T-helper 2 cell treated with Interferon-gamma antibody and Interleukin-4, amounts not matched to agents 5 μg/mL and 100 μg/mL, for 36 hours (primary cell): ENCODE measurements at regions not wholly inside any gene's neighbourhood (a gene's known extent, or its start where the extent isn't known, plus 50 kb on each side); places are given as distances from the start of the nearest gene placed in this dataset.

Experiments used
- DNase-seq: peaks from one replicate; pipeline ENCODE4 v3.0.0; 2021; ENCODE audit warnings: low spot score
- H3K27ac Mint-ChIP-seq: one replicate; pipeline ENCODE4 v1.8.0; 2021; ENCODE audit warnings: mild to moderate bottlenecking, mixed read lengths
- H3K27me3 Mint-ChIP-seq: one replicate; pipeline ENCODE4 v1.8.0; 2021; ENCODE audit warnings: low read depth, mixed read lengths
- H3K36me3 Mint-ChIP-seq: one replicate; pipeline ENCODE4 v1.8.0; 2021; ENCODE audit warnings: low read depth, mixed read lengths
- H3K4me1 Mint-ChIP-seq: one replicate; pipeline ENCODE4 v1.8.0; 2021; ENCODE audit warnings: low read depth, mixed read lengths
- H3K4me3 Mint-ChIP-seq: one replicate; pipeline ENCODE4 v1.8.0; 2022; ENCODE audit warnings: mild to moderate bottlenecking, moderate library complexity, mixed read lengths
- H3K9me3 Mint-ChIP-seq: one replicate; pipeline ENCODE4 v1.8.0; 2021; ENCODE audit warnings: mixed read lengths

DNA sequence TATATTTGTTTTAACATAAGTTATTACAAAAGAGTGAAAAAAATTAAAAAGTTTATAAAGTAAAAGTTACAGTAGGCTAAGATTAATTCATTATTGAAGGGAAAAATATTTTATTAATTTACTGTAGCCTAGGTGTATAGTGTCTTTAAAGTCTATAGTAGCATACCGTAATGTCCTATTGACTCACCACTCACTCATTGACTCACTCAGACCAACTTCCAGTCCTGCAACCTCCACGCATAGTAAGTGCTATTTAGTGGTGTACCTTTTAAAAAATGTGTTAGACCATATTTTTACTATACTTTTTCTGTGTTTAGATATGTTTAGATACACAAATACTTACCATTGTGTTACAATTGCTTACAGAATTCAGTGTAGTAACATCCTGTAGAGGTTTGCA, 841.1 kb downstream of the CENPC start:
- no peaks in the 10 kb centered on the region for H3K9me3 Mint-ChIP-seq
- H3K36me3 Mint-ChIP-seq = no peaks in the 10 kb centered on the region
- no peak overlapping the region for H3K27ac Mint-ChIP-seq
- DNase-seq = no peak
- no peaks in the 10 kb centered on the region for H3K27me3 Mint-ChIP-seq
- no peak overlapping the region for H3K4me3 Mint-ChIP-seq
- H3K4me1 Mint-ChIP-seq = no peaks in the 10 kb centered on the region

DNA sequence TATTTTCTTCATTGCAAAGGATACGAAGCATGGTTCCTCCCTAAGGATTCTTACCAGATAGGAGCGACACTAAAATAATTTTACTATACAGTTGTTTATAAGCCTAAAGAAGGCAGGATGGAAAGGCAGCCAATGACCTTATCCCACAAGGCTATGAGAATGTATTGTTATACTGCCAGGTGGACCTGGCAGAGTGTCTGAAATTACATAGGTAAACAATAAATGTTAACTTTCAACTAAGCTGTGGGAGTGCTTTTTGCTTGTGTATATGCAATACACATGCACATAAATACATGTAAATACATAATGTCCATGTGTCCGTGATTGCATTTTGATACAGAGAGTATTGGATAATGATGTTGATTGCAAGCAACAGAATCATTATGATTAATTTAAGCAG, 850.6 kb downstream of the CENPC start:
- no peak for DNase-seq
- peaks cover 4% of the 10 kb centered on the region for H3K9me3 Mint-ChIP-seq
- H3K36me3 Mint-ChIP-seq = no peaks in the 10 kb centered on the region
- no peaks in the 10 kb centered on the region for H3K27me3 Mint-ChIP-seq
- no peak overlapping the region for H3K27ac Mint-ChIP-seq
- H3K4me1 Mint-ChIP-seq = no peaks in the 10 kb centered on the region
- no peak overlapping the region for H3K4me3 Mint-ChIP-seq

- H3K9me3 Mint-ChIP-seq = peaks cover 4% of the 10 kb centered on the region
- DNase-seq = no peak
- H3K4me1 Mint-ChIP-seq = no peaks in the 10 kb centered on the region
- no peak overlapping the region for H3K4me3 Mint-ChIP-seq
- no peaks in the 10 kb centered on the region for H3K36me3 Mint-ChIP-seq
- no peaks in the 10 kb centered on the region for H3K27me3 Mint-ChIP-seq
- no peak overlapping the region for H3K27ac Mint-ChIP-seq
These were observed 851.6 kb downstream of the CENPC start for GRCh38 chr4:66693694-66694093.

- no peaks in the 10 kb centered on the region for H3K9me3 Mint-ChIP-seq
- no peak overlapping the region for H3K4me3 Mint-ChIP-seq
- no peak for DNase-seq
- no peaks in the 10 kb centered on the region for H3K27me3 Mint-ChIP-seq
- no peaks in the 10 kb centered on the region for H3K4me1 Mint-ChIP-seq
- no peak overlapping the region for H3K27ac Mint-ChIP-seq
- no peaks in the 10 kb centered on the region for H3K36me3 Mint-ChIP-seq
These were observed 854.2 kb downstream of the CENPC start for GRCh38 chr4:66691101-66691500.

DNA sequence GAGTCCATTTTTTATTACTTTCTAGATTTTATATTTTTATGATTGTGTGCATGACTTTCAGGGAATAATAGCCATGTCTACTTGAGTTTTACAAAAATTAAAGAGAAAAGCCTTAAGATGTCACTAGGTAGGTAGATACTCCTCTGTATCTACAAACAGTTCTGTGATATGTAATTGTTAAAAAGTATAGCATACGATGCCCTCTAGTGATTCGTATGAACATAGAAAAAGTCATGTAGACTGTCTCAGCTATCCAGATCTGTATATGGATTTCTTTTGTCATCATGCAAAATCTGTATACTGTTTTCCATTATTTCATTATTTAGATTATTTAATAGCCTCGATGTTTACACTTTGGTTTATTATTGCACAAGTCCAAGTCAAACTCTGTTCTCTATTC, 856.6 kb downstream of the CENPC start:
- H3K9me3 Mint-ChIP-seq = no peaks in the 10 kb centered on the region
- no peaks in the 10 kb centered on the region for H3K27me3 Mint-ChIP-seq
- H3K36me3 Mint-ChIP-seq = no peaks in the 10 kb centered on the region
- H3K27ac Mint-ChIP-seq = no peak overlapping the region
- no peak overlapping the region for H3K4me3 Mint-ChIP-seq
- H3K4me1 Mint-ChIP-seq = no peaks in the 10 kb centered on the region
- no peak for DNase-seq

DNA sequence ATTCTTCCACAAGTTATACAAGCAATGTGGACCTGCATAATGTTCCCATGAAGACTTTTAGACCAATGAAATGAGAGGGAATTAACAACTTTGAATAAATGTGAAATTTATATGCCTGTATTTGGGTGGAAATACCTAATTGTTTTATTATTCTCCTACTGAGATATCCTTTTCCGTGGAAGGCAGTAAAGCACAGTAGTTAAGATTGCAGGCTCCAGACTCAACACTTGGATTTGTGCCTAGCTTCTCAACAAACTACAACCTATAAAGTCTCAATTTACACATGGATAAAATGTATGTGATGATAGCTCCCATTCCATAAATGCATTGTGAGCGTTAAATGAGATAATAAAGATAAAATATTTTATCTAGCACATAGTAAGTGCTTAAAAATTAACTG, 857.8 kb downstream of the CENPC start:
- Mint-ChIP-seq H3K27ac (no peak overlapping the region), H3K4me3 (no peak overlapping the region), H3K36me3 (no peaks in the 10 kb centered on the region), H3K4me1 (no peaks in the 10 kb centered on the region), H3K9me3 (peaks cover 5% of the 10 kb centered on the region), H3K27me3 (no peaks in the 10 kb centered on the region)
- no peak for DNase-seq

DNA sequence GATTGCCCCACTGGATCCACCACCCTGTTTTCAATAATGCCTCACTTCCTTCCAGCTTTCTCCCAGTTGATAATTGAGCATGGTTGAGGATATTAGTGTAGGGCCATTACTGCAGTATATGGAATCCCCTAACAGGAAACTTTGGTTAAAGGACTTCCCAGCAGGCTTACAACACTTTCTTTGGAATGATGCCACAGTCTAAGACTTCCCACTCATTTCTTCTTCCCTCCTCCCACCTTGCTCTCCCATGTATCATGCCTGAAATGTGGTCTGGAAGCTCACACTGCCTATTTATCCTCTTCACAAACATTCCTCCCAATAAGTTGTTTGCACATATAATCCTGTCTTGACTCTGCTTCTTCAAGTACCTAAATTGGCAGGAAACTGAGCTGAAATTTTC, 863.3 kb downstream of the CENPC start:
- Mint-ChIP-seq H3K4me3 (no peak overlapping the region), H3K4me1 (no peaks in the 10 kb centered on the region), H3K27me3 (no peaks in the 10 kb centered on the region), H3K27ac (no peak overlapping the region), H3K36me3 (no peaks in the 10 kb centered on the region), H3K9me3 (peaks cover 16% of the 10 kb centered on the region)
- DNase-seq = no peak

GRCh38 chr4:66667249-66667648, 878.1 kb downstream of the CENPC start:
- Mint-ChIP-seq H3K4me3 (no peak overlapping the region), H3K27me3 (no peaks in the 10 kb centered on the region), H3K36me3 (no peaks in the 10 kb centered on the region), H3K27ac (no peak overlapping the region), H3K4me1 (no peaks in the 10 kb centered on the region), H3K9me3 (no peaks in the 10 kb centered on the region)
- DNase-seq = no peak

DNA sequence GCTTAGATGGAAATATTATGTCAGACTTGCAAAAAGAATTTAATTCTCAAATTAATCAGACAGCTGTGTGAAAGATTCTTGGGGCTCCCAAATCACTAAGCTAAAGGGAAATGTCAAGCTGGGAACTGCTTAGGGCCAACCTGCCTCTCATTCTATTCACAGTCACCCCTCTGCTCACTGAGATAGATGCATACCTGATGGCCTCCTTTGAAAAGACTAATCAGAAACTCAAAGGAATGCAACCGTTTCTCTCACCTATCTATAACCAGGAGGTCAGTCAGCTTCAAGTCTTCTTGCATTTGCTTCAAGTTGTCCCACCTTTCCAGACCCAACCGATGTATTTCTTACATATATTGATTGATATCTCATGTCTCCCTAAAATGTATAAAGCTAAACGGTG, 882.7 kb downstream of the CENPC start:
- H3K9me3 Mint-ChIP-seq = peaks cover 6% of the 10 kb centered on the region
- H3K4me3 Mint-ChIP-seq = no peak overlapping the region
- DNase-seq = no peak
- no peaks in the 10 kb centered on the region for H3K4me1 Mint-ChIP-seq
- no peak overlapping the region for H3K27ac Mint-ChIP-seq
- H3K36me3 Mint-ChIP-seq = no peaks in the 10 kb centered on the region
- no peaks in the 10 kb centered on the region for H3K27me3 Mint-ChIP-seq

- Mint-ChIP-seq H3K4me1 (no peaks in the 10 kb centered on the region), H3K27me3 (no peaks in the 10 kb centered on the region), H3K36me3 (no peaks in the 10 kb centered on the region), H3K27ac (no peak overlapping the region), H3K4me3 (no peak overlapping the region), H3K9me3 (peaks cover 6% of the 10 kb centered on the region)
- DNase-seq = no peak
These were observed 886.5 kb downstream of the CENPC start for GRCh38 chr4:66658809-66659208.

- H3K36me3 Mint-ChIP-seq = no peaks in the 10 kb centered on the region
- no peak overlapping the region for H3K27ac Mint-ChIP-seq
- H3K27me3 Mint-ChIP-seq = no peaks in the 10 kb centered on the region
- H3K4me3 Mint-ChIP-seq = no peak overlapping the region
- no peaks in the 10 kb centered on the region for H3K4me1 Mint-ChIP-seq
- no peak for DNase-seq
- peaks cover 10% of the 10 kb centered on the region for H3K9me3 Mint-ChIP-seq
These were observed 889.8 kb downstream of the CENPC start for GRCh38 chr4:66655505-66655904.

DNA sequence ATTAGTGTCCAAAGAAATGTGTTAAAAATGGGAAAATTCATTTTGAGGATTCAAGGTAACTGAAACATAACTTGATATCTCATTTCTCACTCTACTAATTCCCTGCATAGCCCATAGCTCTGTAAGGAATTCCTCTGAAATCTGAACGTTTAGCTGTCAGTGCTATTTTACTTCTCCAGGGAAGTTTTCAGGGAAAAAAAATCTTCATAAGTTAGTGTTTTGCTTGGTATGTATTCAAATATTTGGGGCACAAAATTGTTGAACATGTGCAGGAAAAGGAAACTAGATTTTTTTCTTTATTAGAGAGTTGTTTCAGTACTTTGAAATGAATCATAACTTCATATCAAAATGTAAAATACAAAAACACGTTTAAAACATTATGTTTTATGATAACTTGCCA, 891.4 kb downstream of the CENPC start:
- no peak overlapping the region for H3K27ac Mint-ChIP-seq
- H3K9me3 Mint-ChIP-seq = peaks cover 7% of the 10 kb centered on the region
- no peaks in the 10 kb centered on the region for H3K4me1 Mint-ChIP-seq
- DNase-seq = no peak
- no peaks in the 10 kb centered on the region for H3K36me3 Mint-ChIP-seq
- H3K27me3 Mint-ChIP-seq = no peaks in the 10 kb centered on the region
- no peak overlapping the region for H3K4me3 Mint-ChIP-seq

DNA sequence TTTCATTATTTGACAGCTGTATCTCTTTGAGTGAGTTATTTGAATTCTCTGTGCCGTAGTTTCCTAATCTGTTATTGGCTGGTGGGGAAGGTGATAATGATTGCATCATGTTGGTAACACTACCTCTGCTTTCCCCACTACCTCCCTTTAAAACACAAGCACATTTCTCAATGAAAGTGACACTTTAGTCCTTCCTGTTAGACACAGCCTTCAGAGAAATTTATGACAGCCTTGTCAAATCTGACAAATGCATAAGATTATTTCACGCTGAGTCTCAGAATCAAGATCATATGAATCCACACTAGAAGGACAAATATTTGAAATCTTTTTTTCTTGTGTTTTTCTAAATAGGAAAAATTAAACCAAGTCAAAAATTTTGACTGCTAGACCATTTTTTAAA, 896.1 kb downstream of the CENPC start:
- Mint-ChIP-seq H3K36me3 (no peaks in the 10 kb centered on the region), H3K9me3 (peaks cover 9% of the 10 kb centered on the region), H3K4me1 (no peaks in the 10 kb centered on the region), H3K4me3 (no peak overlapping the region), H3K27ac (no peak overlapping the region), H3K27me3 (no peaks in the 10 kb centered on the region)
- DNase-seq = no peak

GRCh38 chr4:66647926-66648325, 897.4 kb downstream of the CENPC start:
- H3K4me3 Mint-ChIP-seq = no peak overlapping the region
- H3K27me3 Mint-ChIP-seq = no peaks in the 10 kb centered on the region
- H3K27ac Mint-ChIP-seq = no peak overlapping the region
- H3K9me3 Mint-ChIP-seq = peaks cover 6% of the 10 kb centered on the region
- DNase-seq = no peak
- H3K36me3 Mint-ChIP-seq = no peaks in the 10 kb centered on the region
- H3K4me1 Mint-ChIP-seq = no peaks in the 10 kb centered on the region

GRCh38 chr4:66647476-66647875, 897.8 kb downstream of the CENPC start:
- no peak for DNase-seq
- Mint-ChIP-seq H3K4me1 (no peaks in the 10 kb centered on the region), H3K4me3 (no peak overlapping the region), H3K36me3 (no peaks in the 10 kb centered on the region), H3K27me3 (no peaks in the 10 kb centered on the region), H3K9me3 (peaks cover 6% of the 10 kb centered on the region), H3K27ac (no peak overlapping the region)
